ENCODE measurements at regions not wholly inside any gene's neighbourhood (a gene's known extent, or its start where the extent isn't known, plus 50 kb on each side); places are given as distances from the start of the nearest gene placed in this dataset.

- FAIRE-seq: no peak
Observed at GRCh38 chr2:181307203-181307991, 149.8 kb upstream of the ITGA4 start.

GRCh38 chr2:181308766-181309515, 148.2 kb upstream of the ITGA4 start:
- FAIRE-seq: no peak

GRCh38 chr2:181309586-181309985, 147.6 kb upstream of the ITGA4 start:
- no peak for FAIRE-seq

GRCh38 chr2:181310967-181311366, 146.2 kb upstream of the ITGA4 start:
- FAIRE-seq: no peak

GRCh38 chr2:181311837-181312236, 145.3 kb upstream of the ITGA4 start:
- no peak for FAIRE-seq

- FAIRE-seq: no peak
Observed at GRCh38 chr2:181312515-181312927, 144.7 kb upstream of the ITGA4 start.

GRCh38 chr2:181313845-181314244, 143.3 kb upstream of the ITGA4 start:
- FAIRE-seq: no peak

GRCh38 chr2:181314551-181314950, 142.6 kb upstream of the ITGA4 start:
- FAIRE-seq: no peak

- FAIRE-seq: peak; percentile 33
Observed at GRCh38 chr2:181317511-181317910, 139.7 kb upstream of the ITGA4 start.

- no peak for FAIRE-seq
Observed at GRCh38 chr2:181318504-181319280, 138.5 kb upstream of the ITGA4 start.

- no peak for FAIRE-seq
Observed at GRCh38 chr2:181319286-181319685, 137.9 kb upstream of the ITGA4 start.

GRCh38 chr2:181320638-181321037, 136.5 kb upstream of the ITGA4 start:
- FAIRE-seq: no peak

GRCh38 chr2:181324912-181325311, 132.3 kb upstream of the ITGA4 start:
- no peak for FAIRE-seq

GRCh38 chr2:181326661-181327060, 130.5 kb upstream of the ITGA4 start:
- FAIRE-seq: no peak

GRCh38 chr2:181330286-181330685, 126.9 kb upstream of the ITGA4 start:
- FAIRE-seq: no peak

GRCh38 chr2:181332044-181332605, 125.1 kb upstream of the ITGA4 start:
- FAIRE-seq: no peak

- FAIRE-seq: no peak
Observed at GRCh38 chr2:181334158-181334826, 122.9 kb upstream of the ITGA4 start.

GRCh38 chr2:181340891-181341290, 116.3 kb upstream of the ITGA4 start:
- FAIRE-seq: no peak

GRCh38 chr2:181341855-181342600, 115.2 kb upstream of the ITGA4 start:
- no peak for FAIRE-seq

GRCh38 chr2:181348107-181348837, 108.9 kb upstream of the ITGA4 start:
- no peak for FAIRE-seq

GRCh38 chr2:181352158-181352557, 105.0 kb upstream of the ITGA4 start:
- FAIRE-seq: no peak

Data from endometrium (tissue), 2 donors.